HG03457 (cell line): ENCODE measurements at regions not wholly inside any gene's neighbourhood (a gene's known extent, or its start where the extent isn't known, plus 50 kb on each side); places are given as distances from the start of the nearest gene placed in this dataset.
"Not testable (repeated sequence)": the region's sequence is repeated elsewhere in the genome, so short reads cannot be mapped to it uniquely, and the experiment has no call there.

Experiments
- ATAC-seq: cut with Tn5 transposase; IDR thresholded peaks from one replicate; pipeline ENCODE4 v1.9.1; 2021; ENCODE audit warnings: moderate number of reproducible peaks; ENCODE audit not compliant: unreplicated experiment

DNA sequence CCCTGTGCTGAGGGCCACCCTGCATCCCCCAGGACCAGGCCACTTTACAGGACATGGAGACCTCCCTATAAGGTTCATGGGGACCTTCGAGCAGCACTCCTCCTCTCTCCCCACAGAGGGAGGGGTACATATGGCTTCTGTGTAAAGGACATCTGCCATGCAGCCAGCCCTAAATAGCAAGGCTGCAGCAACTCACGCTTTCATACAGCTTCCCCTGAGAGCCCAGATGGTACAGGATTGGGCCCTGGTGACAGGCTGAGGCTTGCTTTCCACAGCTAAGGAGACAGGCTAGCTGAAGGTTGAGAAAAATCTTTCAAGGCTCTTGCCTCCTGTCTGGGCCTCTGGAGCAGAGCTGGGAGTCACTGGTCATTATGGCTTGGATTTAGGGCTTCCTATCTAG lies 147.0 kb upstream of the ZNF366 start:
- no peak for ATAC-seq

DNA sequence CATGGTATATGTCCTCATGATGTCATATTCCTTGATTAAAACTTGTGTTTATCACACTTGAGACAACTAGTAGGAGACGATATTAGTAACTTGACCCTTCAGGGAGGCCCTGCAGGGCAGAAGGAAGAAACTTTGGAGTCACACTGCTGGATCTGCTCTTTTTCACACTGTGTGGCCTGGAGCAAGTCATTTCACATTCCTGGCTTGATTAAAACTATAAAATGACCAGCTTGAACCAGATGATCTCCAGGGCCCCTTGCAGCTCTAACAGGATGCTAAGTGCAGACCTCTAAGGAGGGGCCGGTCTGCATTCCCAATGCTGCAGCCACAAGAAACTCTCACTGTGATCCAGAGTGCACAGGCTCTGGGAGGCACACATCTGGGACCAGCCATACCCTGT lies 146.4 kb upstream of the ZNF366 start:
- no peak for ATAC-seq

DNA sequence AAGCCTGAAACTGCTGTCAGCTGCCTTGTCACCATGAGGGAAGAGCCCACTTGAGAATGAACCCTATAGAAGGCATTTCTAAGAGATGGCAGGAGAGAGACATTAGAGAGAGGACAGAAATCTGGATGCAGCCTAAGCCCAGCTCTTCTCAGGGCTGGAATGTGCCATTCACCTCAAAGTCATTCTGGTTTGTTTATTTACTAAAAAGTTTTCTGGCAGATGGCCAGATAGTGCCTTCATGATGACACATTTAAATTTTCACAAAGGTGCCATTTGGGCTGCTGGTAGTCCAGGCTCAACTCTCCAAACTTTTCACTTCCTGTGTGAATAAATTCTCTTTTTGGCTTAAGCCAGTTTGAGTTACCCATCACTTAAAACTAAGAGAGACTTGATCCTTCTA lies 144.6 kb upstream of the ZNF366 start:
- ATAC-seq = no peak

DNA sequence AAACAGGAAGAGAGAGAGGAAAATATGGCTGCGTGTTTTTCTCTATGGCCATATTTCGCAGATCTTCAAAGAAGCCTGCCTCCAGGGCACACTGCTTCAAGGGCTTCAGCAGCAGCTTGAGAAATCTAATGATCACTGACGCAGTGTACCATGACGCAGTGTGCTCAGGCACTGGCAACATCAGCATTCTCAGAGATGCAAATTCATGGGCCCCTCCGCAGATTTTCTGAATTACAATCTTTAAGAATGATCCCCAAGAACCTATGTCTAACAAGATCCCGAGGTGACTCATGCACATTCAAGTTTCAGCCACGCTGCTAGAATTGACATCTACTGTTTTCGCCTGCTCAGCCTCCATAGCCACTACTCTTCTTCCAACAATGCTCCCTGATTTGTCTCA lies 143.9 kb upstream of the ZNF366 start:
- no peak for ATAC-seq

DNA sequence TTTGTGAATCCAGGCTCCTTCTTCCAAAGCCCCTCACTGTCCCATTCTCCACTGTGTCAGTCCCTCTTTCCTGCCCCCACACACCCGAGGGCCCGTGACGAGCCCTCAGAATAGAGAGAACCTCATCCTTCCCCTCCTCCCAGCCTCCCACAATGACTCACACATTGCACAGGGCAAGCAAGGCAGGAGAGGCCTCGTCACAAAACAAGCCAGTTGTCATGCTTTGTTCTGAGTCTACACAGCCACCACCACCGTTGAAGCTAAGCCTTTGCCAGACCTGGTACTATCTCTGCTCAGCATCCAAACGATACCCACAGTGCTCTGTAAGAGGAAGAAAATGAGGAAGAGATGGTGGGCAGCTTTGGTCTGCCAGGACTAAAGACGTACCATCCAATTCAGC lies 142.2 kb upstream of the ZNF366 start:
- ATAC-seq = no peak

DNA sequence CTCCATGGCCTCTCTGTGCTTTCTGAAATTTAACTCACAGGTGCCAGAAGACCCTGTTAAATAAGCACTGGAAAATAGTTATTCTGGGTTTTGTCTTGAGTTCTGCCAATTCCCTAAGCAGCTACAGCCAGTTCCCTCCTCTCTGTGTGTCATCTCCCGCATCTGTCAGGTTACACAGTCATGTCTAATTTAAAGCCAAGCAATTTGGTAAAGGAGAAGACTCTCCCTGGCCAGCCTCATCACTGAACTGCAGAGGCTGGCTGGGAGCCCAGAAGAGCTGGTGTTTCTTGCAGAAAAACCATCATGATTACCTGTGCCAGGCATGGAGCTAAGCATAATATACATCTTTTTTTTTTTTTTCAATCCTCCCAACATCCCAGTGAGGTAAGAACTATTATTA lies 141.3 kb upstream of the ZNF366 start:
- ATAC-seq = no peak

DNA sequence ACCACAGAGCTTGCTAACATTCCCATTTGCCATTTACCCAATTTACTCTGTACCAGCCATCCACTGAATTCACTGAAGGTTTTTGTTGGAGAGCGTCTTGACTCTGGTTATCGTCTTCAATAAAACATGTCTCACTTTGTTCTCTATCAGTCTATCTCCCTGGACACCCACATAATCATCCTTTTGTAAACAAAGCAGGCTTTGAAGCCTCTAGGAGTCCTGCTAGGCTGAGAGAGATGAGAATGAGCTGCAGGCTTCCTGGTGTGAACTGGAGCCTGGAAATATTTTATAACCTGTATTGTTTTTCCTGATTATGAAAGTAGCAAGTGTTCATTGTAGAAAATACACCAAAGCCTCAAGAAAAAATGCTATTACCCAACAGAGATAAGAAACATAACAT lies 140.6 kb upstream of the ZNF366 start:
- ATAC-seq = no peak

DNA sequence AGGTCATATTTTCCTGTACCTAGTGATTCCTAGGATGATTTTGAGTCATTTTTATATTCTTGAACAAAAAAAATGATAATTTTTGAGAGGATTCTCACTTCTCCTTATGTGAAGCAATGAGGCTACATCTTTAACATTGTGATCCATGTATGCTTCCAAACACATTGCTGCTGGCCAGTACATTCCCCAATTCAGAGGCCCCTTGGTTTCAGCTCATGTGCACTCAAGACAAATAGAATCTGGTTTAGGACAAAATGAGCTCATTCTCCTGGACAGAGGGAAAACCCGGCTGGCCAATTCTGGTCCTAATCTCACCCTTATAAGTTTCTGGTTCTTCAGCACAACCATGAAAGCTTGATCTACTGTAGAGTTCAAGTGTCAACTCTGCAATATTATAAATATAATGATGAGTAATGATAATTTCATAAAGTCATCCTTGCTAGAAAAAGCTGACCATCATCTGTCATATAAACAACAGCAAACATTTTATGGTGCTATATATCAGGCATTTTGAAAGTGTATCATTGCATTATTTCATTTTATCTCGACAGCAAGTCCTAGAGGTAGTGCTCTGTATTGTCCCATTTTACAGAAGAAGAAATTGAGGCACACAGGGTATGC lies 139.1 kb upstream of the ZNF366 start:
- no peak for ATAC-seq

DNA sequence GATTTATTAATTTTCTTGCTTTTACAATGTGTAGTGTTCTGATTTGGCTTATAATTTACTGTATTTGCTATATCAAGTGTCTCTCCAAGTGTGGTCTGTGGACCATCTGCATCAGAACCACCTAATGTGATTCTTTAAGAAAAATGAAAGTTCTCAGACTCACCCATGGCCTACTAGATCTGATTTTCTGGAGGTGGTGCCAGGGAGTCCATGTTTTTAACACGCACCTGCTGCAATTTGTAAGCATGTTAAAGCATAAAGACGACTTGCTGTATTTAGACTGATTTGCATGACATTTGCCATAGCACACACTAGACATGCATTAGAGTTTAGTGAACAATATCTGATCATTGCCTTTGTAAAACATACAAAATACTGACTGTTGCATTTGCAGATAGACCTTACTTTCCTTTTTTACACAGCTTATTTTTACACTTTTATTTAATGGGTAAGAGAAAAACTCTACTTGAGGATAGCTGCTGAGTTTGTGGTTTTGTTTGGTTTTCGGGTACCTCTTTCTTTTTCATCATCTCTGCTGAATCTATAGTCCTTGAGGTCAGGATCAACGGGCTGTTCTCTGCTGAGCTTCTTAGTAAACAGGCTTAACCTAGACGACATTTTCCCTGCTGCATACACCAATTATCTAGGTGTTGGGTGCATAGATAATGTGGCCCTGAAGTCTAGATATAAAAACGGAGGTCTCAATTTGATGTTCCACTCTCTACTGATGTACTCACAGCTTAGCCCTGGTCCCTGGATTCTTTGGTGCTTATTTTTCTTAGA lies 138.0 kb upstream of the ZNF366 start:
- no peak for ATAC-seq

DNA sequence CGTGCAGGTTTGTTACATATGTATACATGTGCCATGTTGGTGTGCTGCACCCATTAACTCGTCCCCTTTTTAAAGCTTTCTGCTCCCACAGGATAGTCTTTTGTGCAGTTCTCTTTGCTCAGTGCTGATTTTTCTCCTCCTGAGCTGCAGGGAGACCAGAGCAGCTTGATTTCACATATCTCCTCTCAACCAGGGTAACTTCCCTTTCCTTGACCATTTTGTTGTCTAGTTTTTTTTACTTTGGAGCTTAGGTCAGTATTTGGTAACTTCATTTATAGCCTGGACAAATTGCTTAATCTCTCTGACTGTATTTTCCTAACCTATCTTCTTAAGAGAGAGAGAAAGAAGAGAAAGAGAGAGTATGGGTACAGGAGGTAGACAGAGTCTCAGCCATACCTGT lies 137.1 kb upstream of the ZNF366 start:
- ATAC-seq = no peak

DNA sequence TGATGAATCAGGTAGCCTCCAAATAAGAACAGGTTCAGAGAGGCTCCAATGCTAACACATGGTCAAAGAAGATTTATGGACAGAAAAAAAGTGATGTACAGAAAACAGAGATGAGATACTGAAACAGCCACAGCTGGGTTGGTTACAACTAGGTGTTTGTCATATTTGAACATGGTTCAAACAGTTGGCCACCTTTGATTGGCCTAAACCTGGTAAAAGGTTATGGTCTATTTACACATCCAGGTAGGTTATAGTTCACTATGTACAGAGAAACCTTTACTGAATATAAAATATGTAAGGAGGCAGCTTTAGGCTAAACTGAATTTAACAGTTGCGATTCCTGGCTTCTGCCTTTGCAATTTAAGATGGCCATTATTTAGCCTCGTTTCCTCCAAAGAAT lies 134.0 kb upstream of the ZNF366 start:
- no peak for ATAC-seq

DNA sequence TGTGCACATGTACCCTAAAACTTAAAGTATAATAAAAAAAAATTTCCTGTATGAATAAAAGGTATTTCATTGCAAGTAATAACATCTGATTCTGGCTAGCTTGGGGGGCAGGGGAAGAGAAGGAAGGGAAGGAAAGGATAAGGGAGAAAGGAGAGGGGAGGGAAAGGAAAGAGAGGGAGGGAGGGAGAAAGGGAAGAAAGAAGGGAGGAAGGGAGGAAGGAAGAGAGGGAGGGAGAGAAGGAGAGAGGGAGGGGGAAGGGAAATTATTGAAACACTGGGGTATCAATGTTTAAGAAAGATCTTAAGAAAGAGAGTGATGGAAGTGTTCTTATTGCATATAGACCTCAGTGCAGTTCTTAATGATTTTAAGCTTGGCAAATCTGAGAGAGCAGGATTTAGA lies 129.8 kb upstream of the ZNF366 start:
- no peak for ATAC-seq

DNA sequence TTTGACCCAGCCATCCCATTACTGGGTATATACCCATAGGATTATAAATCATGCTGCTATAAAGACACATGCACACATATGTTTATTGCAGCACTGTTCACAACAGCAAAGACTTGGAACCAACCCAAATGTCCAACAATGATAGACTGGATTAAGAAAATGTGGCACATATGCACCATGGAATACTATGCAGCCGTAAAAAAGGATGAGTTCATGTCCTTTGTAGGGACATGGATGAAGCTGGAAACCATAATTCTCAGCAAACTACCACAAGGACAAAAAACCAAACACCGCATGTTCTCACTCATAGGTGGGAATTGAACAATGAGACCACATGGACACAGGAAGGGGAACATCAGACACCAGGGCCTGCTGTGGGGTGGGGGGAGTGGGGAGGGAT lies 129.4 kb upstream of the ZNF366 start:
- not testable (repeated sequence) for ATAC-seq

DNA sequence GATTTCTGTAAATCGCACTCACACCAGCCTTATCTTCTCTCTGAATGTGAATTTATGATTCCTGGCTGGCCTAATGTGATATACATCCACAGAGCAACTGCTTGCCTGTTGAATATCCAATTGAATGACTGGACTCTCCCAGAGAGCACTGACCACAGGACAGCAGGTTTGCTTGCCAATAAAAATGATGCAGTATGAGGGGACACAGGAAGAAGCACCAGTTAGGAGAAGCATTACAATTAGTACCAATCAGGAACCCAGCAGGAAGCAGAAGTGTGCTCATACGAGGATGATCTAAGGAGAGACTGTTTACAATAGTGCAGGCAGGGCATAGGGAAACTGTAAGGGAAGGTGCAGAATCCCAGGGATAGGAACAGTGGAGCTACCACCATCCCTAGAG lies 127.2 kb upstream of the ZNF366 start:
- no peak for ATAC-seq

DNA sequence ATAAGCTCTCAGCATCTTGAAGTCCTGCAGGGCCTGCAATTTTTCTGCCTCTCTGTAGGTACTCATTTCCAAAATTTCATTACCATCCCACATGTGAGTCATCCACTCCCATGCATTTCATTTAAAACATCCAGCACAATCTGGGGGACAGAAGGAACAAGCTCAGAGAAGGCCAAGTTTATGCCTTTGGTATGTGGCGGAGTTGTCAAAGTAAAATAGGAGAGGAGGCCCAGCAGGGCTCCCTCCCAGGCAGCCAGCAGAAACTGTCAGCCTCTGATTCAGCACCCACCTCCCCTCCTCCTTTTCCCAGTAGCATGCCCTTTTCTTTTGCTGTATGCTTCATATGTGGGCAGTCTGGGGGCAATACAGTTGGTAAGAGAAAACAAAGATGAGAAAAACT lies 126.4 kb upstream of the ZNF366 start:
- no peak for ATAC-seq

DNA sequence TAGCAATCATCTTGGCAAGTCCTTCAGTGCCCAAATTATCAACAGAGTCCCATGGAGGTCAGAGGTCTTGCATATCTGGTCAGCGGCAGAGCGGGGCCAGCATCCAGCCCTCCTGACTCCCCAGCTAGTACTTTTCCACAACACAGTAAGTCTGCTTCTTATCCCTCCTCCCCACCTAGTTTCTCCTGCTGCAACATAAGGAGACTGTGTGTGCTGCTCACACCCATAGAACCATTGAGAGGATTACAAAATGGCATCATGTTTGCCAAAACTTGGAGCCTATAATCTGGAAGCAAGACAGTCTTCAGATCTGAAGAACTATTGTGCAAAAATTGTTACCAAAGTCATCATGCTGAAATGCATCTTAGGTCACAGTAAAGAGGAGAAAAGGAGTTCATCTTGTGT lies 125.8 kb upstream of the ZNF366 start:
- no peak for ATAC-seq

DNA sequence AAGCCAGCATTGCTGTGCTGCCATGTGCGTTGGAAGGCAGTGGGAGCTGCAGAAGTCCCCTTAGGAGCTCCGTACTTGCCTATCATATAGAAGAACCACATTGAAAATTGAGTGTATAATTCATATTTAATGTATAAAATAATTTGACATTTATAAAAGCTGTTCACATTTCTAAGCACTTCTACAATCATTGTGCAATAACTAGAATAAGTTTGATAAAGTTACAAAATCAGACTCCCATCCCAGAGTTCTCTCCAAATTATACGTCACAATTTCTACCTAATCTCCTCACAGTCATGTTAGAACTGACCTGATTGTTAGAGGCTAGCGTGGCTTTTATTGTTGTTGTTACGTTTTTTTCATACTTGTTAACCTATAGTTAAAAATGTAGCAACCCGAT lies 123.5 kb upstream of the ZNF366 start:
- no peak for ATAC-seq

DNA sequence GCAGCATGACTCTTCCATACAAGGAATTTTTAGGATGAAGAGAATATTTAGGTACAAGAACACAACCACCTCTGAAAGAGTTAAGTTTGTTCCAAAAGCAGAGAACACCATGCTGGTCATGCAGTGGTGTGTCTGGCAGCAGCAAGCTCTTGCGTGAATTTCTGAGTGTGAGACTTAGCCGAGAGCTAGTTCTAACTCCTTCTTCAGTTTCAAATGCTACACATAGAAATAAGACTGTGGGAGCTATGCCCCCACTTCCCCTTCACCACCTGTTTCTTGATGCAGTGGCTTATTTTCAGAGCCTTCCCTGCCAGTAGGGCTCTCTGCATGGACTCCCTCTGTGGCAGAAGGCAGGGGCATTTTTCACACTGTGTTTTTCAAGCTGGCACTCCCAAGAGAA lies 122.9 kb upstream of the ZNF366 start:
- ATAC-seq = no peak

DNA sequence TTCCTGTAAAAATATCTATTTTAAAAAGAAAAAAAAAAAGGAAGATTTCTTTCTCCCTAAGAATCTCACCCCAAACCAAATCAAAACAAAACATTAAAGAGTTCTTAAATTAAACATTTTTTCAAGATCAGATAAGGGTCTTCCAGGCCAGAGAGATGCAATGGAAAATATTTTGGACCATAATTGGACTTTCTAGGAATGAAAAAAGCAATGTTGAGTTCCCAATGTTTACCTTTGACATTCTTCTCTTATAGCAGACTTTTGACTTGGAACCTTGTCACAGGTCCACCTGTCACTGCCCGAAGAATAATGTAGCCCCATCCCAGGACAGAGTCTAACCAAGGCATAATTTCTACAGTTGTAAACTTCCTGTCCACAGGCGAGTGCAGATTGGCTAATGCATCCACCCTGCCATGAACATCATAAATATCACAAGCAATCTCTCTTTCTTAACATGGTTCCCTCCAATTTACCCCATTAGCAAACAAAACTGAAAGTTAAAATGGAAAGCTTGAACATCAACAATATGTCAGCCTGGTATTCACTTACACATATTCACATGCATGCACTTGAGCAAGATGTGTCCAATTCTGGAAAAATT lies 121.7 kb upstream of the ZNF366 start:
- ATAC-seq = no peak

DNA sequence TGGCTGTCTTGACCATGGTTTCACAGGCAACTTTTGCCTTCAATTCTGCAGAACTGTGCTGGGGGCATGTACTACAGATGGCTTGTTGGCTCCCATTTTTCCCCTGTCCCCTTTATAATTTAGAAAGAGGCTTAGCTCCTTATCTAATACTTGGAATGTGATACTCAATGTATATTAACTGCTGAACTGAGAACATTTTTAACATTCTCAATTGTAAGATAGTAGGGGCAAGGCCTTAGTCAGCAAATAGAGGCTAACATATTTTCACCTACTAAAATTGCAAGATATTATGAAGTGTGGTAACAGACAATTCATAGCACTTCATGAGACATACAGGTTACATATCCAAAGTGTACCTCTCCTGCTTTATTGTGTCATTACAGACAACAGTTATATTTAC lies 118.1 kb upstream of the ZNF366 start:
- ATAC-seq = no peak

DNA sequence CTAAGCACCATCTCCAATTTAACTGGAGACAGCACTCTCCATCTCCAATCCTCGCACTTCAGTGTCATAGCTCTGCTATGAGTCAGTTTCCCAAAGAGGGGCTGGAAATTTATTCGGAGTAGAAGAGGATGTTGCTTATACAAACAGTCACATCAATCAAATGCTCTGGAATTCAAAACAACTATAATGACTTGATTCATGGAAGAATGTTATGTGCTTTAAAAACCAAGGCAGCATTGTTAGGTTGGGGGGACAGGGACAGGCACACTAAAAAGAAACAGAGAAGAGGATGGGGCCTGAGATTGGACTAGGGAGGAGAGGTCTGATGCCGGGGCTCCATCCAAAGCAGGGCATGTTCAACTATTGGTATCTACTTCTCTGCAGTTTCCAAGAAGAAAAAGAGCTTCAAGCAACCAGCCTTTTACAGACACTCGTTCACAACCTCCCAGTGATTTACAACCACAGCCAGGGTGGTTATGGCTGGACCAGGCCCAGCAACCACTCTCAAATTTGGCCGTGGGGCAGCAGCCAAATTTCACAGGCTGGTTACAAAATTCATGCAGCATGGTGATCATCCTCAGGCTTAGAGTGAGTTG lies 117.5 kb upstream of the ZNF366 start:
- no peak for ATAC-seq

DNA sequence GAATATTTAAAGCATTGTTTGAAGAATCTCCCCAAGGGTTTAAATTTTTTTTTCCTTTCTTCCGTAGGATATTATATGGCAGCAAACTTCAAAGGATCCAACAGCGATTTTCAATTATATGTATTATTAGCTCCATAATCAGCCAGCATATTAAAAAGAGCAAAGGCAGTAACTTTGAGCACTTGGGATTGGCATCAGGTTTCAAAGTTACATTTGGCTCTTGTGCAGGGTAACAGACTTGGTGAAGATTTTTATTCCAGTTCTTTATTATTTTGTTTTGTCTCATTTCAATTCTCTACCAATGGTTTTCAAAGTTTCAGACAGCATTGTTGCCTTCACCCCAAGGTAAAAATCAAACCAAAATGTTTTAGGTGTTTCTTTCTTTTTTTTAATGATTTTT lies 116.7 kb upstream of the ZNF366 start:
- ATAC-seq = no peak
